HT1080 (cell line): ENCODE measurements at regions not wholly inside any gene's neighbourhood (a gene's known extent, or its start where the extent isn't known, plus 50 kb on each side); places are given as distances from the start of the nearest gene placed in this dataset.

ENCODE experiments used
- DNase-seq: peaks from one replicate; pipeline ENCODE4 v3.0.0-alpha.2; 2015; ENCODE audit warnings: low read depth

- no peak for DNase-seq
These were observed 100.1 kb upstream of the DIO3 start for GRCh38 chr14:101460986-101461750.

GRCh38 chr14:101461891-101462290 lies 99.4 kb upstream of the DIO3 start:
- no peak for DNase-seq

- no peak for DNase-seq
These were observed 98.3 kb upstream of the DIO3 start for GRCh38 chr14:101462726-101463565.

- DNase-seq: no peak
These were observed 97.6 kb upstream of the DIO3 start for GRCh38 chr14:101463566-101464171.

- DNase-seq: no peak
These were observed 96.8 kb upstream of the DIO3 start for GRCh38 chr14:101464310-101464983.

- DNase-seq: no peak
These were observed 96.1 kb upstream of the DIO3 start for GRCh38 chr14:101464984-101465794.

- DNase-seq: no peak
These were observed 95.4 kb upstream of the DIO3 start for GRCh38 chr14:101465795-101466448.

GRCh38 chr14:101466456-101467180 lies 94.7 kb upstream of the DIO3 start:
- DNase-seq: no peak

- no peak for DNase-seq
These were observed 93.9 kb upstream of the DIO3 start for GRCh38 chr14:101467181-101467926.

GRCh38 chr14:101469382-101470247 lies 91.7 kb upstream of the DIO3 start:
- no peak for DNase-seq

- no peak for DNase-seq
These were observed 91.0 kb upstream of the DIO3 start for GRCh38 chr14:101470266-101470665.

GRCh38 chr14:101471723-101472517 lies 89.4 kb upstream of the DIO3 start:
- DNase-seq: no peak

GRCh38 chr14:101472518-101472849 lies 88.8 kb upstream of the DIO3 start:
- no peak for DNase-seq

GRCh38 chr14:101473045-101473729 lies 88.1 kb upstream of the DIO3 start:
- DNase-seq: no peak

- no peak for DNase-seq
These were observed 87.3 kb upstream of the DIO3 start for GRCh38 chr14:101473795-101474562.
